ENCODE measurements at regions not wholly inside any gene's neighbourhood (a gene's known extent, or its start where the extent isn't known, plus 50 kb on each side); places are given as distances from the start of the nearest gene placed in this dataset.
A peak's percentile ranks its signal among the peaks of the same experiment; 100 is the strongest.

DNA sequence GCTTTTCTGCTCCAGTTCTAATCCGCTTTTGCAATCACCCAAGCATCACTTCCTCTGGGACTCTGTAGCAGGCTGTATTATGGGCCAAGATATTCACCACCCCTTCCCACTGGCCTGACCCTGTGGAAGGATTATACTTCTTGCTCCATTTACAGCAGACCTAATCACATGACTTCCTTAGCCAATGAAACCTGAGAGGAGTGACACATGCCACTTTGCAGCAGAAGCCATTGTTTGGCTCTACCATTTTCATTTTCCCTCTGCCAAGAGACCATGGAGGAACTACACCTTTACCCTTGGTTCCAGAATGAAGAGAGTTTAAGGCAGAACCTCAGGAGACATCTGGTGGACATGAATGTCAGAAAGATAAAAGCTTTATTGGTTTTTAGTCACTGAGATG, 134.9 kb upstream of the HSD17B12 start:
- H3K4me3 ChIP-seq, result no peak overlapping the region
- H3K9me3 ChIP-seq, result no peaks in the 10 kb centered on the region
- H3K27me3 ChIP-seq (ENCODE audit: insufficient read depth in 3 of 3, low read length in 2 of 3), result peaks cover 2 to 49% (median 11%) of the 10 kb centered on the region in 3 donors
- intact Hi-C loops (cut with DNase I), result no loop called here
- 65 to 84% (median 79%) methylated on average over 1 of the region's 1 CpG for WGBS, 3 donors
- DNase-seq (no peak), ATAC-seq (no peak)
- H3K4me1 ChIP-seq, result no peaks in the 10 kb centered on the region
- H3K36me3 ChIP-seq (ENCODE audit: insufficient read depth in 1 of 2, low read depth in 1 of 2), result no peaks in the 10 kb centered on the region
- H3K27ac ChIP-seq, result no peak overlapping the region
- TF ChIP-seq, protein P1, sequence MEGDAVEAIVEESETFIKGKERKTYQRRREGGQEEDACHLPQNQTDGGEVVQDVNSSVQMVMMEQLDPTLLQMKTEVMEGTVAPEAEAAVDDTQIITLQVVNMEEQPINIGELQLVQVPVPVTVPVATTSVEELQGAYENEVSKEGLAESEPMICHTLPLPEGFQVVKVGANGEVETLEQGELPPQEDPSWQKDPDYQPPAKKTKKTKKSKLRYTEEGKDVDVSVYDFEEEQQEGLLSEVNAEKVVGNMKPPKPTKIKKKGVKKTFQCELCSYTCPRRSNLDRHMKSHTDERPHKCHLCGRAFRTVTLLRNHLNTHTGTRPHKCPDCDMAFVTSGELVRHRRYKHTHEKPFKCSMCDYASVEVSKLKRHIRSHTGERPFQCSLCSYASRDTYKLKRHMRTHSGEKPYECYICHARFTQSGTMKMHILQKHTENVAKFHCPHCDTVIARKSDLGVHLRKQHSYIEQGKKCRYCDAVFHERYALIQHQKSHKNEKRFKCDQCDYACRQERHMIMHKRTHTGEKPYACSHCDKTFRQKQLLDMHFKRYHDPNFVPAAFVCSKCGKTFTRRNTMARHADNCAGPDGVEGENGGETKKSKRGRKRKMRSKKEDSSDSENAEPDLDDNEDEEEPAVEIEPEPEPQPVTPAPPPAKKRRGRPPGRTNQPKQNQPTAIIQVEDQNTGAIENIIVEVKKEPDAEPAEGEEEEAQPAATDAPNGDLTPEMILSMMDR (IDR thresholded peaks at IDR 0.05), result no peak

DNA sequence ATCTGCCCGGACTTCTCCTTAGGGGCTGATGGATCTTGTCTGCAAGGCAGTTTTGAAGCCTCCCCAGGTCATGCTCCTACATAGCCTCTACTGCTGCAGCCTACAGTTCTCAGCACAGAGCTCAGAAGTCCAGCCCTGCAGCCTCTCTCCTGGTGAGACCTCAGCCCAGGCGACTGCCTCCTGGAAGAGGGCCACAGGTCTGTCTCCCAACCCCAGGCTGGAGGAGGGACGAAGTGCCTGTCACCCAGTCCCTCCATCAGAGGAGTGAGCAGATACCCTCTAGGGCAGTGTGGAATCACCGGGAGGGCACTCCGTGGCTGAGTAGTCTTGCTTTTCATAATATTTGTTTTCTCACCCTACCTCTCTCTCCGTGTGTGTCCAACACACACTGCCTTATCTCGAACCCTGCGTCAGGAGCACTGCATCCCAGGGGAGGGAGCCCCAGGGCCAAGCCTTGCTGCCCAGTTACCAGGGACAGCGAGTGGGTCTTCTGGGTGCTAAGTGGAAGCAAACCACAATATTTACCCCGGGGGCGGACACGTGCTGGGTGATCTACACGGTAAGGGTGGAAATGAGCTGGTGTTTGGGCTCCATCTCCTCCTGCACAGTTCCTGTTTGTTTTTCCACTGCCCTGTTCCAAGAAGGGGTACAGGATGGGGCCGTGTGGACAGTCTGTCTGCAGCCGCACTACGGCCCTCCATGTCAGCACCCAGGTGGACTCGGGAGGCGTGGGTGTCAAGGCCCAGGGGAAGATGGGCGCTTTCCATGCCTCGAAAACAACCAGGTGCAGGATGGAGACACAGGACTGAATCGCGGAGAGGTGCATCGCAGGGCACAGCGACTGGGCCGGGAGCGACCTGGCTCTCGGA, 133.7 kb upstream of the HSD17B12 start:
- no peak for DNase-seq
- no peak for ATAC-seq
- WGBS, 3 donors, result 39 to 42% (median 41%) methylated on average over 27 of the region's 27 CpGs
- peak overlapping the region; percentile 48 for H3K4me3 ChIP-seq
- H3K27me3 ChIP-seq (ENCODE audit: insufficient read depth in 3 of 3, low read length in 2 of 3), result peaks cover 2 to 53% (median 11%) of the 10 kb centered on the region in 3 donors
- H3K27ac ChIP-seq, result no peak overlapping the region
- H3K4me1 ChIP-seq, result no peaks in the 10 kb centered on the region
- intact Hi-C loops (cut with DNase I), result no loop called here
- TF ChIP-seq, protein P1 (IDR thresholded peaks at IDR 0.05), result no peak
- H3K36me3 ChIP-seq (ENCODE audit: insufficient read depth in 1 of 2, low read depth in 1 of 2), result no peaks in the 10 kb centered on the region
- no peaks in the 10 kb centered on the region for H3K9me3 ChIP-seq

DNA sequence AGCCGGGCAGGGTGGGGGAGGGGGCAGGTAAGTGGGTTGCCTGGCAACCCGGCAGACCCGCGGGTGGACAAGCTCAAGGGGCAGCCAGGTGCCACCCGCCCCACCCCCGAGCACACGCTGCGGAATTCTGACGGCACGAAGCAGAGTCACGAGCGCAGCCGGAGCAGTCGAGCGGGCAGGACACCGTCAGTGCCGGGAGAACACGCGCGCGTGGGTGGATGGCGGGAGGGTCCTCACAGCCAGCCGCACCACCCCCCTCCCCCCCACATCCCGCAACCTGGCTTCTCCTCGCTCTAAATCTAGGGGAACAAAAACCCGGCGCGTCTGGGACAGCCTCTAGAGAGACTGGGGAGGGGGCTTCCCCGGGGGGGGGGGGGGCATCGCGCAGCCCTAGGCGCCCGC, 133.1 kb upstream of the HSD17B12 start:
- intact Hi-C loops (cut with DNase I), result no loop called here
- peak in 1 of 4 donors; percentile 19 for ATAC-seq
- peaks cover 2 to 59% (median 11%) of the 10 kb centered on the region in 3 donors for H3K27me3 ChIP-seq (ENCODE audit: insufficient read depth in 3 of 3, low read length in 2 of 3)
- no peaks in the 10 kb centered on the region for H3K4me1 ChIP-seq
- no peak overlapping the region for H3K27ac ChIP-seq
- 2 to 4% (median 4%) methylated on average over 4 to 33 of the region's 33 CpGs for WGBS, 3 donors
- no peak for DNase-seq
- no peaks in the 10 kb centered on the region for H3K9me3 ChIP-seq
- H3K4me3 ChIP-seq, result peak overlapping the region; percentile 48
- H3K36me3 ChIP-seq (ENCODE audit: insufficient read depth in 1 of 2, low read depth in 1 of 2), result no peaks in the 10 kb centered on the region
- TF ChIP-seq, protein P1 (IDR thresholded peaks at IDR 0.05), result no peak

DNA sequence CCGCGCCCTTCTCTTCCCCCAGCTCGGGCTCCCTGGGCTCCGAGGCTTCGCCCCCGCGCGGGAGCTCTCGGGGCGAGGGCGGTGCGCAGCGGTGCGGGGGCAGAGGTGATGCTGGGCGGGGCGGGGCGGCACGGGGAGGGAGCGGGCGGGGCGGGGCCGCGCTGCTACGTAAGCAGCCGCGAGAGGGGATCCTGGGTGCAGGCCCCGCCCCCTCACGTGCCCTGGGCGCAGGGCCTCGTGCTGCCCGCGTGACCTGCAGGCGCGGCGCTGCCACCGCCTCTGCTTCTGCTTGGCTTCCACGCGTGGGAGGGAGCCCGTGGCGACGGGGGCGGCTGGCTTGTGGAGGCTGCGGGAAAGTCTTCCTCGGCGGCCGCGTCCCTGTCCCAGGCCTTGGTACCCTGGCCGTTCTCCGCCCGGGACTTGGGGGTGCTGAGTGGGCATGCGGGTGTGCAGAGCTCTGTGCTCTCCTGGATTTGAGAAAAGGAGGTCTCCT, 132.6 kb upstream of the HSD17B12 start:
- peak in 2 of 4 donors; percentile 27 to 53 for ATAC-seq
- TF ChIP-seq, protein P1 (IDR thresholded peaks at IDR 0.05), result no peak
- Histone ChIP-seq H3K36me3 (ENCODE audit: insufficient read depth in 1 of 2, low read depth in 1 of 2) (no peaks in the 10 kb centered on the region), H3K4me3 (peak overlapping the region; percentile 48), H3K27ac (no peak overlapping the region), H3K27me3 (ENCODE audit: insufficient read depth in 3 of 3, low read length in 2 of 3) (peaks cover 2 to 64% (median 11%) of the 10 kb centered on the region in 3 donors), H3K9me3 (no peaks in the 10 kb centered on the region), H3K4me1 (no peaks in the 10 kb centered on the region)
- DNase-seq, result peak in 1 of 2 donors; percentile 23
- intact Hi-C loops (cut with DNase I), result no loop called here
- 20 to 63% (median 23%) methylated on average over 14 to 51 of the region's 51 CpGs for WGBS, 3 donors

All from psoas muscle (tissue), 7 donors.